HFFc6 (cell line): ENCODE measurements at regions not wholly inside any gene's neighbourhood (a gene's known extent, or its start where the extent isn't known, plus 50 kb on each side); places are given as distances from the start of the nearest gene placed in this dataset.
"Not testable (repeated sequence)": the region's sequence is repeated elsewhere in the genome, so short reads cannot be mapped to it uniquely, and the experiment has no call there.

Source experiments
- DNase-seq: peaks from one replicate; pipeline ENCODE4 v3.0.0-alpha.2; 2018
- H3K27ac Mint-ChIP-seq: 2 replicates; pipeline ENCODE4 v1.8.0; 2020; ENCODE audit warnings: mild to moderate bottlenecking, mixed read lengths
- H3K27me3 Mint-ChIP-seq: 2 replicates; pipeline ENCODE4 v1.8.0; 2021; ENCODE audit warnings: mild to moderate bottlenecking, moderate library complexity, mixed read lengths; ENCODE audit not compliant: insufficient read depth
- H3K36me3 Mint-ChIP-seq: 2 replicates; pipeline ENCODE4 v1.8.0; 2021; ENCODE audit warnings: low read depth, mixed read lengths
- H3K4me1 Mint-ChIP-seq: 2 replicates; pipeline ENCODE4 v1.8.0; 2020; ENCODE audit warnings: low read depth, mixed read lengths
- H3K4me3 Mint-ChIP-seq: 2 replicates; pipeline ENCODE4 v1.8.0; 2020; ENCODE audit warnings: mild to moderate bottlenecking, moderate library complexity, mixed read lengths
- H3K9me3 Mint-ChIP-seq: 2 replicates; pipeline ENCODE4 v1.8.0; 2020; ENCODE audit warnings: mild to moderate bottlenecking, mixed read lengths
- CTCF ChIP-seq: fragments of 200-600 bp; sonication (generic); IDR thresholded peaks from 2 replicates; pipeline ENCODE4 v1.5.0; 2021; ENCODE audit warnings: antibody characterized with exemption, mild to moderate bottlenecking

- DNase-seq = no peak
- TF ChIP-seq CTCF = no peak
- no peaks in the 10 kb centered on the region for H3K4me1 Mint-ChIP-seq
- H3K36me3 Mint-ChIP-seq = peaks cover 19% of the 10 kb centered on the region
- peaks cover 22% of the 10 kb centered on the region for H3K9me3 Mint-ChIP-seq
- H3K27ac Mint-ChIP-seq = no peak overlapping the region
- no peak overlapping the region for H3K4me3 Mint-ChIP-seq
- H3K27me3 Mint-ChIP-seq = peaks cover 2% of the 10 kb centered on the region; the same call in 1 of the 2 replicates
Measured at GRCh38 chr7:92945840-92946239, 109.5 kb upstream of the CDK6 start.

GRCh38 chr7:92944633-92945032 lies 108.3 kb upstream of the CDK6 start:
- DNase-seq = no peak
- Mint-ChIP-seq H3K4me1 (no peaks in the 10 kb centered on the region), H3K4me3 (no peak overlapping the region), H3K27ac (no peak overlapping the region), H3K27me3 (peaks cover 2% of the 10 kb centered on the region; the same call in 1 of the 2 replicates), H3K9me3 (peaks cover 34% of the 10 kb centered on the region), H3K36me3 (peaks cover 31% of the 10 kb centered on the region)
- no peak for TF ChIP-seq CTCF

GRCh38 chr7:92942706-92943105 lies 106.3 kb upstream of the CDK6 start:
- H3K4me3 Mint-ChIP-seq, H3K27ac Mint-ChIP-seq, H3K27me3 Mint-ChIP-seq, H3K4me1 Mint-ChIP-seq, DNase-seq: not testable (repeated sequence)
- peaks cover 54% of the 10 kb centered on the region for H3K9me3 Mint-ChIP-seq
- peaks cover 43% of the 10 kb centered on the region for H3K36me3 Mint-ChIP-seq

GRCh38 chr7:92939666-92940360 lies 103.4 kb upstream of the CDK6 start:
- no peaks in the 10 kb centered on the region for H3K4me1 Mint-ChIP-seq
- TF ChIP-seq CTCF = no peak

GRCh38 chr7:92934096-92934495 lies 97.7 kb upstream of the CDK6 start:
- H3K27me3 Mint-ChIP-seq = no peaks in the 10 kb centered on the region
- peaks cover 6% of the 10 kb centered on the region for H3K36me3 Mint-ChIP-seq
- H3K4me3 Mint-ChIP-seq = no peak overlapping the region
- DNase-seq = no peak
- H3K4me1 Mint-ChIP-seq = no peaks in the 10 kb centered on the region
- no peak overlapping the region for H3K27ac Mint-ChIP-seq
- TF ChIP-seq CTCF = no peak
- H3K9me3 Mint-ChIP-seq = peaks cover 30% of the 10 kb centered on the region

More at GRCh38 chr7:92939666-92940360, 103.4 kb upstream of the CDK6 start:
- peaks cover 54% of the 10 kb centered on the region for H3K9me3 Mint-ChIP-seq
- H3K4me3 Mint-ChIP-seq = no peak overlapping the region
- H3K27ac Mint-ChIP-seq = no peak overlapping the region
- peaks cover 43% of the 10 kb centered on the region for H3K36me3 Mint-ChIP-seq
- no peaks in the 10 kb centered on the region for H3K27me3 Mint-ChIP-seq
- no peak for DNase-seq

- no peak for TF ChIP-seq CTCF
- DNase-seq = no peak
- Mint-ChIP-seq H3K36me3 (0 out of 2 replicates have a peak, but pooled peaks cover under 1% of the 10 kb centered on the region), H3K27ac (no peak overlapping the region), H3K27me3 (no peaks in the 10 kb centered on the region; the same call in 1 of the 2 replicates), H3K4me1 (no peaks in the 10 kb centered on the region), H3K4me3 (no peak overlapping the region), H3K9me3 (peaks cover 16% of the 10 kb centered on the region)
Measured at GRCh38 chr7:92932450-92932849, 96.1 kb upstream of the CDK6 start.
